DMS 273 (cell line): ENCODE measurements at regions not wholly inside any gene's neighbourhood (a gene's known extent, or its start where the extent isn't known, plus 50 kb on each side); places are given as distances from the start of the nearest gene placed in this dataset.

Experiments
- DNase-seq: peaks from one replicate; lab custom pipeline; 2025; ENCODE audit not compliant: unreplicated experiment; lab: John Stamatoyannopoulos, UW

DNA sequence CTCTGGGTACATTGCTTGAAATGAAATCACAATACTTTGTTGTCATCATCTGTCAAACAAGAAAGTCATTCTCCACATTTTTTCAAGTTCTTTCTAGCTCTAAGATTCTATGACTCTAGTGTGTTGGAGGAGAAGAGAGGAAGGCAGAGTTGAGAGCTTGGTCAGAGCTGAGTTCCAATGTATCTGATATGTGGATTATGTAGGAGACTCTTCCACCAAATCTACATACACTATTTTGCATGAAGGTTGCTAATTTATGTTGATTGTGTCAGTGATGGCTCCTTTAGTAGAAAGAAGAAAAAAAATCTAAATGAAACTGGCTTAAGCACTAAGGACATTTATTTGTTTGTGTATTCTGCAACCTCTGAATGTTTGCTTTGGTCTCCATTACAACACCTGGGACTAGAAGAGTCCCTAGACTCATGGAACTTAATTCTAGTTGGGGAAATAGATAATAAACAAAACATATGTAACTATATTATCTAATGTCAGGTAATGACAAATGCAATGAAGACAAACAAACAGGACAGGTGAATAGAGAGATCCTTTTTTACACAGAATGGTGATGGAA lies 691.9 kb downstream of the UQCRFS1 start:
- no peak for DNase-seq

DNA sequence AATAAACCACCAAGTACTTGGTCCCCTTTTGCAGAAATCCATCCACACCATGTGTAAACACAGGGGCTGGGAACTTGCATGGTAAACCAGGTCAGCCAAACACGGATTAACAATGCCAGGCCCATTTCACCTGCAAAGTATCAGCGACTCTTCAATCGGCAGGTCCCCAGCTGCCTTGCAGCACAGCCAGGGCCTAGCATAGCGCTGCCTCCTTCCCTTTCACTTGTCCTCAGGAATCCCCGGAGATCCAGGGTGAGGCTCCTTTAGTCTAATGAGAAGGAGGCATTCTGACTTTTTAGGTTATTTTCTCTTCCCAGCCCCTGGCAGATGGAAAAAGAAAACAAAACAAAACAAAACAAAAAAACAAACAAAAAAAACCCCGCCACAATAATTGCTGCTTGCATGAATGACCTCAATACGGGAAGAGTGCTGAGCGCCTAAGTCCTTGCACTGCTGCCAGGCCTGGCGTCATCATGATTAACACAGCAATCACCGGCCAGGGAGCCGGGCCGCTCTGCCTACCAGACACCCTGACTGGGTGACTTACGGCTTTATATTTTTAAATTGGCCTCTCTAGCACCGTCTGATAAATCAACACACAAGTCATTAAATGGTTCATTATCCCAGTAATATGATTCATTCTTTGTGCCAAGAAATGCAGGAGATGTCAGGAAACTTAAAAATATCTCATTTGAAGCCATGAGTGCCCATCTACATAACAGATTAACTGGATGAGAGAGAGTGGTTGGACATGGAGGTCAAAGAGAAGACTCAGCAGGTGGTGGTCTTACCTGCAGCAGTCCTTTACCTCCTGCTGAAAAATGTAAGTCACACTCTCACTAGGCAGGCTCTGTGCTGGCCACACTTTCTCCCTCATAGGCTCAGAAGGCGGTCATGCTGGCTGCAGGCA lies 692.7 kb downstream of the UQCRFS1 start:
- DNase-seq, result peak; percentile 36

DNA sequence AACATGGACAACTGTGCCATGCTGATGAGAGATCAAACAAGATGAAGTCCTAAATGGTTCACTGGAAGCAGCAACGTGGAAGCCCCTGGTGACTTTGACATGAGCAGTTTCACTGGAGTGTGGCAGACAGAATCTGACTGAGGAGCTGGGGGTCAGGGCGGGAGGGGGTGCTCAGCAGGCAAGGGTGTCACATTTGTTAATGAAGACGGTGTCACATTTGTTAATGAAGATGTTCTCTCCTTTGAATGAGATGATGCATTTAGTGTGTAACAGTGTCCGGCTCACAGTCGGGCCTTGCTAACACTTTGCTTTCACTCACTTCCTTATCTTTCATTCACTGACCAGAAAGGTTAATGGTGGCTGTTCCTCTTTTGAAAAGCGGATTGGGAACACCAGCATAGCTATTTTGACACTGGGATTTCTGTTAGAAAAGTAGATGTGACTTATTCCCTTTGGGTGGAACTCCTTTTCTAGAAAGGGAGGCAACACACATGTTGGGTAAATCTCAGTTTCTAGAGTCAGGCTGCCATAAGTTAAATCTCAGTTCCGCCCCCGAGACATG lies 693.7 kb downstream of the UQCRFS1 start:
- DNase-seq, result no peak

DNA sequence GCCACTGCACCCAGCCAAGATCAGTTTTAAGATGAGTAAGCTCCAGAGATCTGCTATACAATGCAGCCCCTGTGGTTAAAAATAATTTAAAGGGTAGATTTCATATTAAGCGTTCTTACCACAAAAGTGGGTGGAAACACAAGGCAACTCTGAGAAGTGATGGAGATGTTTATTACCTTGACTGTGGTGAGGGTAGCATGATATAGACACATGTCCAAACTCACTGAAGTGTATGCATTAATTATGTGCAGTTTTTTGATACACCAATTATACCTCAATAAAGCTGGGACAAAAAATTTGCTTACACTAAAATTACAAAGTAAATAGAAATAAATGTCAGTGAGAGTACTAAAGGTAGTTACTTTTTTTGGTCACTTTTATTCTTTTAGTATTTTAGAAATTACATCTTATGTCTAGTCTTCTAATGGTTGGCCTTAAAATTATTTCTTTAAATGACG lies 696.5 kb downstream of the UQCRFS1 start:
- no peak for DNase-seq

DNA sequence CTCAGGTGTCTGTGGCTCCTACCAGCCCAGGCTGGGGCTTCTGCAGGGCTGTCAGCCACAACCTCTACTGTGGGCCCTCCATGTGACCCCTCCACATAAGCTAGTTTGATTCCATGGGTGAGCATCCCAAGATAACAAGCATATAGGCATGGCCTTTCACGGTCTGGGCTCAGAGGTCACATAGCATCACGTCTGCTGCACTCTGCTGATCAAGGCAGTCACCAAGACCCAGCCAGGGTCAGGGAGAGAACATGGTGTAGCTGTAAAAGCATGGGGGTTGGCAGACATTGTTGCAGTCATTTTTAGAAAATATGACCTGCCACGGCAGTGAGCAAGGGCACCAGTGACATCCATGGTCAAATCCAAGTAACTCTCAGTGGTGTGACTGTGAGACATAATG lies 698.8 kb downstream of the UQCRFS1 start:
- DNase-seq, result no peak

DNA sequence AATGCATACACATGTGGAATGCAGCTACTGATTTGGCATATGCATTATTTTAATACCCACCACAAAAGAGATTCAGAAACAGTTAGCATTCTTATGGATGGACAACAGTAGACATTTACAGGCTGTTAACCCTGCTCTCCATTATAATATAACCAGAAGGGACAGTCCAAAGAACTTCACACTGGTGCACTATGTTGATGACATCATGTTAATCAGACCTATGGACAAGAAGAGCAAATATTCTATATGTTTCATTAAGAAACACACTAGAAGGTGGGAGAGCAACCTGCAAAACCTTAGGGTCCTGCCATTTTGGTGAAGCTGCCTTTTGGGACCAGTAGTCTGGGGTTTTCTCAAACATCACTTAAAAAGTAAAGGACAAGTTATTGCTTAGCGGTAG lies 701.3 kb downstream of the UQCRFS1 start:
- DNase-seq, result no peak

DNA sequence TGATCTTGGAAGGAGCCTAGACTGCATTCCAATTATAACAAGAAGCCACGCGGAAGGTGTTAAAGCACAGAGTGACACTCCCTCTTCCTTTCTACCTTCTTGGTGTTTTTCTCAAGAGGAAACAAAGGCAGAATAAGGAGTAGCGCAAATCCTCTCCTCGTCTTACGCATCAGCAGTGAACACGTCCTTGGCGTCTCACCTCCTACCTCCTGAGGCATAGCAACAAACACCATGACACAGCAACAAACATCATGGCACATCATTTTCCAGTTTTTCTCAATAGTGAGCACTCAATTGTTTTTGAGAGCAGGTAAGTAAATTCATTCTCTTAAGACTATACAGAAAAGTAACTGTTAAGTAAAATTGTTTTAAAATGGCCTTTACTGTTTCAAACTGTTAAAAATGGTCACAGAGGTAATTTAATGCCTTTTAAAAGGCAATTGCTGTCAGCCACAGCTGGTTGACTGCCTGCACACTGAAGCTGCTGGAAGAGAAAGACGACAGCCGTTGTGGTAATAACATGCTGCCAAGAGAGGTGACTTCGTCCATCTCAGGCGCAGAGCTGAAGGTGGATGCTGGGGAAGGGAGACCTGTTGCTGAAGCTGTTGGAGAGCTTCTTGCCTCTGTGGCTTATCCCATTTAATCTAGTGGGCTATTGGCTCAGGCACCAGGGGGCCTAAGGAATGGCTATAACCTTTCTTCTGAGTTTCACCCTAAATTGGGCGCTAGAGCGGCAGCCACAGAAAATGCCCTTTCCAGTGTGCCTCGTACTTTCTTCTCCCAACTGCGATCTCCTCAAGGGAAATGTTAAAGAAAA lies 703.7 kb downstream of the UQCRFS1 start:
- DNase-seq, result peak; percentile 4

DNA sequence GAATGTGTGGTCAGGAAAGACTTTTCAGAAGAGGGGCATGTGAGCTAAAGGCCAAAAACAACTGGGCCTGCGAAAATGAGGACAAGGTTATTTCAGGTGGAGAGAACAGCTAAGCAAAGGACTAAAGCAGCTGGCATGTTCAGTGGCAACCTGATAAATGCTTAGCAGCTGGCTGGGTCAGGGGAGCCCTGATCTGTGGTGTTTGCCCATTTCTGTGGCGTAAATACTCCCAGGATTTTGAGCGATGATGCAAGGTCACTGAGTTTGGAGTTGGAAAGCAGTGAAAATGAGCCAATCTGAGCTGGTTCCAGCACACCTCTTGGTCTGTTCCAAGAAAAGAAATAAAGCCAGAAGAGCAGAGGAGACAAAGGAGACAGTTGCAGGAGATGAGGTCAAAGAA lies 704.3 kb downstream of the UQCRFS1 start:
- no peak for DNase-seq

DNA sequence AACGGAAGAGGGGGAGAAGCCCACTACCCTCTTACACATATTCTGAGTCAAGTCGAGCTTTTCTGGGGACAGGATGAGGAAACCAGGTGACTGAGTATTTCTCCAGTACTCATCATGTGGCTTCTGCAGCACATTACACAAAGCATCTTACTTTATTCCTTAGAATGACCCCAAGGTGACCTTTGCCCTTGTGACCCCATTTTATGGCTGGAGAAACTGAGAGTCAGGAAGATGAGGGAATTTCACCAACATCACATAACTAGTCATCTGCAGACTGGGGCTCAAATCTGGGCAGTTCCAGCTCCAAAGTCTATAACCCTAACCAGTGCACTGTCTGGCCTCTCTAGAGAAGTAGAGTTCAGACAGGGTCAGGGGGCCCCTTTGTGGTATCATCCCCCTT lies 707.0 kb downstream of the UQCRFS1 start:
- DNase-seq, result no peak

DNA sequence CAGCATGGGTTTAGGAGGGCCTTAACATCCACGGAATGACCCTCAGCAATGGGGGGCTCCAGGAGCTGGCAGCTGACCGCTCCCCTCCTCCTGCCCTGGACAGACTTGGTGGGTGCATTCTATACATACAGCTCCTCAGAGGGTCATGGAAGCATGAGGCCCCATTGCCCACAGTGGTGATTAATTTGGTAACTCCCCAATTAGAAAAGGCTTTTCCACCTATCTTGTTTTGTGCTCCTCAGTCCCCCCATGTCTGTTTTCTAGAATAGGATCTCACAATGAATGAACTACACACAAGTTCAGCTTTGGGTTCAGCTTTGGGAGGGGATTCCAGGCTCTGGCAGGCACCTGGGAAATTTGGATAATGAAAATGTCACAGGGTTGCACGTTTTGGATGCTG lies 707.8 kb downstream of the UQCRFS1 start:
- DNase-seq, result no peak

DNA sequence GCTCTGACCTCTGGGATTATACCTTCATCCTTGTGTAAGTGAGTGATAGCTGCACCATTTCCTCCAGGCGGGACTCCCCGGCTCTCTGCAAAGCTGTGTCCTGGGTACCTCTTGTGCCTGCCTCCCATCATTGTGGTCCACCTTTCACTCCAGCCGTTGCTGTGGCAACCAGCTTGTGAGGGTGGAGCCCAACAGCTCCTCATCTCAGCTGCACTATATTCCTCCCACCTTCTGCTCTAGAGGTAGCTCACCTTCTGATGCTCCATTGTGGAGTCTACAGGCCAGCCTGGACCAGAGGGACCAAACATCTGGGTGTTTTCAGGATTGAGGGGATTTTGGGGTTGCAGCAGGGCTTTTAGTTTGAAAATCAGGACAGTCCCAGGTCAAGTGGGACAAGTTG lies 708.2 kb downstream of the UQCRFS1 start:
- DNase-seq, result peak; percentile 4

DNA sequence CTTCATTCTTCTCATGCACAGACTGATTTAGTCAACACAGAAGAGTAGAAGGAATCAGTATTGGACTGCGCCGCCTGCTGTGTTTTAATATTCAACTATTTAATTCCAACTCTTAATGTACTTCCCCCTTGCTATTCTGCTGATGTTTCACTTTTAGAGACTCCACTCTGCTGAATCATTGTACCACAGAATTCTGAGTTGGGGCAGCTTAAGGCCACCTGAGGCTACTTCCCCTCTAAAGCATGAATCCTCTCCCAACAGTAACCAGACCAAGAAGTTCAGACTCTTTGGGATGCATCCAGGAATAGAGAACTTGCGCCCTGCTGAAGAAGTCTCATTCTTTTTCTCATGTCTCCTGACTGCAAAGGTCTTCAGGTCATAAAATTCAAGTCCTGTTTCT lies 708.8 kb downstream of the UQCRFS1 start:
- DNase-seq, result no peak

DNA sequence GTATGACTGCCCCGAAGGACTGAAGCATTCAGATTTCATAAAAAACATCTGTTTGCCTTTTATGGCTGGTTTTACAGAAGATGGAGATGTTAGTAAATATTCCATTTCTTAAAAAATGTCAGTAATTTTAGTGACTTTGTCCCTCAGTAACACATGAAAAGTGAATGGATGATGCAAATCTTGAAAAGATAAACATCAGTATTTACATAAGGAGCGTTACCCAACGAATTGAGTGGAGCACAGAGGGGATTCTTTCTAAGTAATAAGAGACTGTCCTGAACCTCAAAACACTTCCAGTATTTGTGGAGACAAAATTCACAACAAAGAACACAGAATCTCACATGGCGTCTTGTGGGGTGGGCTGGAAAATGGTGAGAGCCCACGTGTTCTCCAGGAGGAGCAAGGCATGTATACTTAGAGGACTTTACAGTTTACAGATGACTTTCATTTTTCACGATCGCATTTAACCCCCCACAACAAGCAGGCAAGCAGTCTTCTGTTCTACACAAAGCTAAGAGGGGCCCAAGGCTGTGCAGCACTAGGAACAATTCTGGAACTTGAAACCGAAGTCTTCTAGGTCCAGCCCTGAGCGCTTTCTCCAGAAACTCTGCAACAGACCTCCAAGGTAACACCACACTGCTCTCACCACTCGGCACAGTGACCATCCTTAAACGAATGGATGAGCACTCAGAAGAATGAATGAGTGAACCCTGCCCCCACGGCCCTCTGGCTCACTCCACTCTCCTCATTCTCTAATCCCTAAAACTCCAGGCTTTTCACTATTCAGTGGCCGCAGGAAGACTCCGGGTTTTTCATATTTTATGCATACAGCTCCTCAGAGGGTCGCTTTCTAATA lies 709.8 kb downstream of the UQCRFS1 start:
- DNase-seq, result no peak

DNA sequence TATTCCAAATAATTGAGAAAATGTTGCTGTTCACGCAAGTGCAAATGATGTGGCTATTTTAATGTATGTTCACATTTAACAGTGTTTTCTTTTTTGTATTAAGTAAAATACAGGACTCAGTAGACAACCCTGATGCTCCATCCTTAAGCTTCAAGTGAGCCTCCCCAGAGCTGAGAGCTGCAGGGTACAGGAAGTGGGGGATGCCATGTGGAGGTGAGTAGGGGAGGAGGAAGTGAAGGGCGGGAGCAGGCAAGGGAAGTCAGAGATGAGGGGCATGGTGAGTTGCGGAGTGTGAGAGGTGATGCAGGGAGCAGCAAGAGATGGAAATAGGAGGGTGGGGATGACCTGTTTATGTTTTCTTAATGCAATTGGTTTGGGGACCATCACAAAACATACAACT lies 711.0 kb downstream of the UQCRFS1 start:
- DNase-seq, result no peak

DNA sequence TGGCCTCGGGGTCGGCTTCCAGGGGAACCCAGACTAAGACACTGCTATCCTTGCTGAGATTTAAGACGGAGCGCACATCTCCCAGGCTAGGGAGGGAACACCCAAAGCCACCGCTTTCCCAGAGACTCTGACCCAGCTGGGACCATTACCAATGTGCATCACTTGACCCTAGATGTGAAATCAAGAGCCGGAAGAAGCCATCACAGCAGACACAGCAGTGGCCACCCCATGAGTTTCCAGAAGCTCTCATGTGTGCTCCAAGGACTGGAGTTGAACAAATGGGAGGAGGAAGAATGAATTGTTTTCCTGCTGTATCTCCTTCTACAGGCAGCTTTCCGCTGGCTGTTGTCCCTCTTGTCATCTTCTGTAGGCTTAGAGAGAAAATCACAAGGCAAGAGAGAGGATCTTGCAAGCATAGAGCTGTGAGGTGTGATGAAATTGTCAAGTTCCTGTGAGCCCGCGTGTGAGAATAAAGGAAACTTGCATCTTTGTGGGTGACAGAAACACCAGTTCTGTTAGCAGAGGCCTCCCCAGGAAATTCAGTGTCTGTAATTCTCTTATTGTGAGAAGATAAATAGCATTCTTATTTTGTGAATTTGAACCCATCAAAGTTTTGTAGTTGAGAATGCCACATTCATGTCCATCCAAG lies 711.8 kb downstream of the UQCRFS1 start:
- no peak for DNase-seq

DNA sequence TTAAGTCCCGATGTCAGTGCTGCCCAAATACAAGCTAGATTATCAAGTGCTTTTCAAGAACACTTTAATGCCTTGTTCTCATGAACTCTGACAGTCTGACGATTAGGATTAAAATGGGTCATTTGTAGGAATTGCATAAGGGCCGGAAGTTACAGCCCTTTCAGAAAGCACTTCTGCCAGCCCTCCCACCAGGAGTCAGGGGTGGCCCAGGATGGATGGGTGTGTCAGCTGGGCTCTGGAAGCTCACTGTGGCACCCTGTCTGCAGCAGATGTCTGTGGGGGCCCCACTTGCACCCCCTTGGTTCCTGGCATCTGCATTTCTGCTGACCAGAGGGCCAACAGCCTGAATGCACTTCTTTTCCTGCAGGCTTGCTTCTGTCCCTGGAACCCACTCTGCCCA lies 712.7 kb downstream of the UQCRFS1 start:
- no peak for DNase-seq

DNA sequence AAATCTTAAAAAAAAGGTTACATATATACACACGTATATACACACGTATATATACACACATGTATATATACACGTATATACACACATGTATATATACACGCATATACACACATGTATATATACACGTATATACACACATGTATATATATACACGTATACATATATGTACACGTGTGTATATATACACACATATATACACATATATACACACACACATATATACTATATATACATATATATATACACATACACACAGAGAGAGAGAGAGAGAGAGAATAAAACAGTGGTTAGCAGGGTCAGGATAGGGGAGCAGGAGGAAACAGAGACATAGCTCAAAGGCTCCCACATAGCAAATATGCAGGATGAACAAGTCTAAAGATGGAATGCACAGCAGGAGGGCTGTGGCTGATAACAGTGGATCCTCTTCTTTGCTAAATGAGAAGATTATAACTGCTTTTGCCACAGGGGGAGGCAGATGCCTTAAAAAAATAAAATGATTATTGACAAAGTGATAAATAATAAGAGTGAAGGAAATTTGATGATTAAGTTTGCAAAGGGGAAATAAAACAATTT lies 714.5 kb downstream of the UQCRFS1 start:
- no peak for DNase-seq

DNA sequence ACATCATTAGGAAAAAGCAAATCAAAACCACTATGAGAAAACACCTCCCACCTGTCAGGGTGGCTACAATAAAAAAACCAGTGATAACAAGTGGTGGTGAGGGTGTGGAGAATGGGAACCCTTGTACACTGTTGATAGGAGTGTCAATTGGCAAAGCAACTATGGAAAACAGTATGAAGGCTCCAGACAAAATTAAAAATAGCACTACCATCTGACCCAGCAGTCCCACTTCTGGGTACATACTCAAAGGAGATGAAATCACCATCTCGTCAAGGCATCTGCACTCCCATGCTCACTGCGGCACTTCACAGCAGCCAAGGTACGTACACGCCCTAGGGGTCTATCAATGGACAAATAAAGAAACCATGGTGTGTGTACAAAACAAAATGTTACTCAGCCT lies 715.1 kb downstream of the UQCRFS1 start:
- DNase-seq, result no peak

DNA sequence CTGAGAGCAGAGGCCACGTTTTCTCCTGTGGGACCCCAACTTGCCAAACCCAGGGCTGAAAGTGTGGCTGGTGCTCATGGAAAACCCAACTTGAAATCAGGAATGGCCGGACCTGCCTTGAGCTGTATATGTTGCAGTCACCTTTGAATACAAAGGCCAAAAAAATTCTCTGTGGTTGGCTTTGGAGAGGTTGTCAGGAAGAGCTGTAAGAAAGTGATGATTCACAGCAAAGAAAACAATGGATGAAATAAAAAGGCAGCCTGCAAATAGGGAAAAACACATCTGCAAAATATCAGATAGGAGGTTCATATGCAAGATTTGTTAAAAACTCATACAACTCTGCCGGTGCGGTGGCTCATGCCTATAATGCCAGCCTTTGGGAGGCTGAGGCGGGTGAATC lies 715.8 kb downstream of the UQCRFS1 start:
- no peak for DNase-seq

DNA sequence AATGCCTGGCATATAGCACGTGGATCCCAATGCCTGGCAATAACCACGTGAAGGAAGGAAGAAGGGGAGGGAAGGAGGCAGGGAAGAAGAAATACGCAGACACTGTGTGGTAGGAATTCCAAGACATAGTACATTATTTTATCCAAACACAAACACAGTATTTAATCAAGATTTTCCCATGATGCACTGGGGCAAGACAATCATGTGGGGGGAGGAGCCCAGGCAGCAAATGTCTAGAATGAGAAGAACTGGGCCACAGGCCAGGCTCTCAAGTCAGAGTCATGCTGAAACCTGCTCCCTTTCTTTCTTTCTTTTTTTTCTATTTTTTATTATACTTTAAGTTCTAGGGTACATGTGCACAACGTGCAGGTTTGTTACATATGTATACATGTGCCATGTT lies 717.9 kb downstream of the UQCRFS1 start:
- DNase-seq, result no peak
